Suprapubic skin (tissue), 3 donors: ENCODE measurements at regions not wholly inside any gene's neighbourhood (a gene's known extent, or its start where the extent isn't known, plus 50 kb on each side); places are given as distances from the start of the nearest gene placed in this dataset.

Experiments used
- EP300 ChIP-seq: sonication (generic); formaldehyde crosslinking; IDR thresholded peaks from one replicate; pipeline ENCODE4 v1.6.1; 2017; ENCODE audit warnings: antibody characterized with exemption
- TF ChIP-seq, protein P1 (sequence below), 2 donors: fragments of 200-600 bp in 1 of 2; fragments of 450-650 bp in 1 of 2; sonication (generic) in 1 of 2; IDR thresholded peaks; one replicate each; pipeline ENCODE4 v1.5.1; 2016 to 2019; ENCODE audit warnings: antibody characterized with exemption in 2 of 2, mild to moderate bottlenecking in 1 of 2, moderate library complexity in 1 of 2

DNA sequence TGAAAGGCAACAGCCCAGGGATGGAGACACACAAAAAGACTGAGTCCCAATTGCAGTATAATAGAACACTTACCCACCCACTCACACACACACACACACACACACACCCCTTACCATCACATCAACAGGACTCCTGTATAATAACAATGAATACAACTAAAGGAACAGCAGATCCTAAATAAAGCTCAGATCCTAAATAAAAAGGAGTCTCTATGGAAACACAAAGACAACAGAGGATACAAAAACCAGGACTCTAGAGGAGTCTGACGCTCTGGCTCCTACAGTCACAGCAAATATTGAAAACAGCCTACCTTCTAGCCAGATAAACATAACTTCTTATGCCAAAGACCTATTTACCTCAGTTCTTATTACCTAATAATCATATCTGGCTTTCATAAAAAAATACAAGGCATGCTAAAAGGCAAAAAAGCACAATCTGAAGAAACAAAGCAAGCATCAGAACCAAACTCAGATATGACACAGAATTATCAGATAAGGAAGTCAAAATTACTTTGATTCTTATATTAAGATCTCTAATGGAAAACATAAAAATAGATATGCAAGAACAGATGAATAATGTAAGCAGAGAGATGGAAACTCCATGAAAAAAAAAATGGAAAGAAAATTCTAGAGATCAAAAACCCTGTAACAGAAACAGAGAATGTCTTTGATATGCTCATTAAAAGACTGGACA lies 134.9 kb downstream of the MMUT start:
- no peak for TF ChIP-seq EP300
- TF ChIP-seq, protein P1, sequence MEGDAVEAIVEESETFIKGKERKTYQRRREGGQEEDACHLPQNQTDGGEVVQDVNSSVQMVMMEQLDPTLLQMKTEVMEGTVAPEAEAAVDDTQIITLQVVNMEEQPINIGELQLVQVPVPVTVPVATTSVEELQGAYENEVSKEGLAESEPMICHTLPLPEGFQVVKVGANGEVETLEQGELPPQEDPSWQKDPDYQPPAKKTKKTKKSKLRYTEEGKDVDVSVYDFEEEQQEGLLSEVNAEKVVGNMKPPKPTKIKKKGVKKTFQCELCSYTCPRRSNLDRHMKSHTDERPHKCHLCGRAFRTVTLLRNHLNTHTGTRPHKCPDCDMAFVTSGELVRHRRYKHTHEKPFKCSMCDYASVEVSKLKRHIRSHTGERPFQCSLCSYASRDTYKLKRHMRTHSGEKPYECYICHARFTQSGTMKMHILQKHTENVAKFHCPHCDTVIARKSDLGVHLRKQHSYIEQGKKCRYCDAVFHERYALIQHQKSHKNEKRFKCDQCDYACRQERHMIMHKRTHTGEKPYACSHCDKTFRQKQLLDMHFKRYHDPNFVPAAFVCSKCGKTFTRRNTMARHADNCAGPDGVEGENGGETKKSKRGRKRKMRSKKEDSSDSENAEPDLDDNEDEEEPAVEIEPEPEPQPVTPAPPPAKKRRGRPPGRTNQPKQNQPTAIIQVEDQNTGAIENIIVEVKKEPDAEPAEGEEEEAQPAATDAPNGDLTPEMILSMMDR (IDR thresholded peaks at IDR 0.05), result no peak
